ENCODE measurements at regions not wholly inside any gene's neighbourhood (a gene's known extent, or its start where the extent isn't known, plus 50 kb on each side); places are given as distances from the start of the nearest gene placed in this dataset.

DNA sequence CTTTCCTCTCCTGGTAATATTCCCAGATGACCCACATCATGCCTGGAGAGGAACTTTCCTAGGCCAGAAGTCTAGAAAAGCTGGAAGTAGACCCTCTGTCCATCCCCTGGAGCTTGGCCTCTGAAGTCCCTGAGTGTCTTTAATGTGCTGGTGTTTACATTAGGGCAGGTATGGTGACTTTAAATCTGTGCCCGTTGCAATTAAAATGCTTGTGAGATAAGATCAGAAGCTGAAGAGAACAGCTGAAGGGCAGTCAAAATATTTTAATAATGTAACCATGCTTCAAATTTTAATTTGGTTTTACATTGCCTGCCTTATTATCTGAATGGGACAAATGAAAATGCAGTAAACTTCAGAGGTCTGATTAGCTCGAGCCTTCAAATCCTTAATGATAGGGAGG, 1022.5 kb downstream of the BCL11B start:
- Histone ChIP-seq H3K27me3 (ENCODE audit: low read depth, low read length) (no peaks in the 10 kb centered on the region), H3K9me3 (ENCODE audit: control insufficient read depth in 1 of 2, low read length in 2 of 2) (no peaks in the 10 kb centered on the region), H3K27ac (ENCODE audit: low read length) (no peak overlapping the region), H3K4me3 (ENCODE audit: low read depth in 1 of 2, low read length in 2 of 2) (no peak overlapping the region), H3K4me1 (ENCODE audit: control insufficient read depth in 1 of 2, insufficient read depth in 2 of 2, low read length in 2 of 2) (no peaks in the 10 kb centered on the region), H3K36me3 (ENCODE audit: control insufficient read depth in 1 of 2, insufficient read depth in 2 of 2, low read length in 2 of 2) (no peaks in the 10 kb centered on the region)

DNA sequence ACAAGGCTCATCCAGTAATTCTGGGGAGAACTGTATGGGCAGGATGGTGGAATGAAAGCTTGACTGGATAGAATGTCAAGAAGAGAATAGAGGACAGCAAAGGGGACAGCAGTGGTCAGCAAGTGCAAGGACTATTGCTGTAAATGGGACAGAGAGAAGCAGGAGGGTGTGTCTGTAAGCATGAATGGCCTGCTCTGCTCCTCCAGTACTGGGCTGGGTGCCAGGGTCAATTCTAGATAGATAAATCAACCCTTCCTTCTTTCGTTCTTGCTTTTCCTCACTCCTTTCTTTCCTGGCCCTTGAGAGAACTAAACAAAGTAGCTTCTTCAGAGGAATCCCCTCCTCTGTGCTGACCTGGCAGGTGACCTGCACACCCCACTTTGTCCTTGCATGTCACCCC, 1019.2 kb downstream of the BCL11B start:
- no peaks in the 10 kb centered on the region for H3K36me3 ChIP-seq (ENCODE audit: control insufficient read depth in 1 of 2, insufficient read depth in 2 of 2, low read length in 2 of 2)
- no peak overlapping the region for H3K27ac ChIP-seq (ENCODE audit: low read length)
- no peaks in the 10 kb centered on the region for H3K27me3 ChIP-seq (ENCODE audit: low read depth, low read length)
- no peak overlapping the region for H3K4me3 ChIP-seq (ENCODE audit: low read depth in 1 of 2, low read length in 2 of 2)
- no peaks in the 10 kb centered on the region for H3K9me3 ChIP-seq (ENCODE audit: control insufficient read depth in 1 of 2, low read length in 2 of 2)
- no peaks in the 10 kb centered on the region for H3K4me1 ChIP-seq (ENCODE audit: control insufficient read depth in 1 of 2, insufficient read depth in 2 of 2, low read length in 2 of 2)

DNA sequence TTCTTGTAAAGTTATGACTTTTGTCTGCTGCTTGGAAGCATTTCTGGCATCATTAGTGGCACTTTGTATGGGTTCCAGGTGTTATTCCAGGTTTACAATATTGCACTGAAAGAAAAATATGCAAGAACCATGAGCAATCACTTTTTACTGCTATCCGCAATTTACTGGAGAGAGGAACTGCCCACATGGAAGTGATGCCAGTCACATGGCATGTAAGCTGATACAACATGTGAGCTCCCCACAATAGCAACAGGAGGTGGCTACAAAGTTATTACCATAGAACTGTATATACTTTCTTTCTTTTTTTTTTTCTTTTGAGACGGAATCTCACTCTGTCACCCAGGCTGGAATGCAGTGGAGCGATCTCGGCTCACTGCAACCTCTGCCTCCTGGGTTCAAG, 1012.1 kb downstream of the BCL11B start:
- Histone ChIP-seq H3K4me3 (ENCODE audit: low read depth in 1 of 2, low read length in 2 of 2) (no peak overlapping the region), H3K27me3 (ENCODE audit: low read depth, low read length) (no peaks in the 10 kb centered on the region), H3K36me3 (ENCODE audit: control insufficient read depth in 1 of 2, insufficient read depth in 2 of 2, low read length in 2 of 2) (no peaks in the 10 kb centered on the region), H3K27ac (ENCODE audit: low read length) (no peak overlapping the region), H3K9me3 (ENCODE audit: control insufficient read depth in 1 of 2, low read length in 2 of 2) (no peaks in the 10 kb centered on the region), H3K4me1 (ENCODE audit: control insufficient read depth in 1 of 2, insufficient read depth in 2 of 2, low read length in 2 of 2) (no peaks in the 10 kb centered on the region)

DNA sequence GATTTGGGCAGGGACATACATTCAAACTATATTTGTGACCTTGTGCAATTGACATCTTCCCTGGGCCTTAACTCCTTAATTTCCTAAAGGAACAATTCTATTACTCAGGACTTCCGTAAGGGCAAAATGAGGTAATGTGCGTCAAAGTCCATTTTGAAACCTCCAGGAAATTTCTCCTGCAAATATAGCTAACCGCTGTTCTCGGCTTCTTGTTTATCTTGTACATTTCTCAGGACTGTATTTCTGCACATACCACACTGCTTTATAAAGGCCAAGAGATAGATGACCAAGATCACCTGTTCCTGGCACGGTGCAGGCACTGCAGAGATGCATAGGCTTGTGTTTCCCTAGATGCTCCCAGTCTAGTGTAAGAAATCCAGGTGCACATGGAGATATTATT, 1009.4 kb downstream of the BCL11B start:
- H3K9me3 ChIP-seq (ENCODE audit: control insufficient read depth in 1 of 2, low read length in 2 of 2) = no peaks in the 10 kb centered on the region
- no peak overlapping the region for H3K27ac ChIP-seq (ENCODE audit: low read length)
- H3K4me3 ChIP-seq (ENCODE audit: low read depth in 1 of 2, low read length in 2 of 2) = no peak overlapping the region
- H3K36me3 ChIP-seq (ENCODE audit: control insufficient read depth in 1 of 2, insufficient read depth in 2 of 2, low read length in 2 of 2) = no peaks in the 10 kb centered on the region
- H3K4me1 ChIP-seq (ENCODE audit: control insufficient read depth in 1 of 2, insufficient read depth in 2 of 2, low read length in 2 of 2) = no peaks in the 10 kb centered on the region
- no peaks in the 10 kb centered on the region for H3K27me3 ChIP-seq (ENCODE audit: low read depth, low read length)

DNA sequence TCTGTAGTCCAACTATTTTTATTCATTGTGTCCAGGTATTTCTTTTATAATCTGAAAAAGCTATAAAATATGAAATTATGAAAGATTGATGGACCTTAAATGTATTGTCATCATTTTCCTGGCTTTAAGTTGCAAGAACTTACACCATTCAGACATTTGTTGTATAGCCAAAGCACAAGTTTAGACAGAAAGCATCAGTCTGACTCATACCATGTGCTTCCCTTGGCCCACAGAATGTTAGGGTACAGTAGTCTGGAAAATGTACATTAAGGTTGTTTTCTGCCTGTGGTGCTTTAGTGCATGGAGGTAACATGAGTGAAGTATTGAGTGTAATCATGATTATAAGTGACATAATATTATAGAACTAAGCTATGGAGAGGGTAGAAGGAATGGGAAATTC, 1002.5 kb downstream of the BCL11B start:
- no peaks in the 10 kb centered on the region for H3K4me1 ChIP-seq (ENCODE audit: control insufficient read depth in 1 of 2, insufficient read depth in 2 of 2, low read length in 2 of 2)
- peaks cover 0 to 5% of the 10 kb centered on the region in 2 donors for H3K9me3 ChIP-seq (ENCODE audit: control insufficient read depth in 1 of 2, low read length in 2 of 2)
- H3K27ac ChIP-seq (ENCODE audit: low read length) = no peak overlapping the region
- no peak overlapping the region for H3K4me3 ChIP-seq (ENCODE audit: low read depth in 1 of 2, low read length in 2 of 2)
- no peaks in the 10 kb centered on the region for H3K27me3 ChIP-seq (ENCODE audit: low read depth, low read length)
- H3K36me3 ChIP-seq (ENCODE audit: control insufficient read depth in 1 of 2, insufficient read depth in 2 of 2, low read length in 2 of 2) = no peaks in the 10 kb centered on the region

DNA sequence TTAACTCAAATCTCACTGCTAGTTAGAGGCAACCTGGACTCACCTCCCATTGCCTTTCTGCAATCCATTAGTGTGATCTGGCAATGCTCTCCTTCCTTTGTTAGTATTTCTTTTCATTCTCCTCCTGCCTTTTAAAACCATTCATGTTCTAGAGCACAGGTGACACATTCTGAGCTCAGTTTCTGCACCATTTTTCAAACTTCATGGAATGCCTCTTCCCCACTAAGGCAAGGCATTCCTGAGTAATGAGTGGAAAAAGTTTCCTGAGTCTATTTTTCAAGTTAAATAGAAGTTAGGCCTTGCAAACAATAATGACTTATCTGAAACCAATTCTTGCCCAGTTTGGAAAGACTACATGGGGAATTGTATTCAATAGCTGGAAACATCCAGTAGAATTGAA, 1001.8 kb downstream of the BCL11B start:
- Histone ChIP-seq H3K27me3 (ENCODE audit: low read depth, low read length) (no peaks in the 10 kb centered on the region), H3K4me3 (ENCODE audit: low read depth in 1 of 2, low read length in 2 of 2) (no peak overlapping the region), H3K9me3 (ENCODE audit: control insufficient read depth in 1 of 2, low read length in 2 of 2) (peaks cover 0 to 5% of the 10 kb centered on the region in 2 donors), H3K4me1 (ENCODE audit: control insufficient read depth in 1 of 2, insufficient read depth in 2 of 2, low read length in 2 of 2) (no peaks in the 10 kb centered on the region), H3K27ac (ENCODE audit: low read length) (no peak overlapping the region), H3K36me3 (ENCODE audit: control insufficient read depth in 1 of 2, insufficient read depth in 2 of 2, low read length in 2 of 2) (no peaks in the 10 kb centered on the region)

DNA sequence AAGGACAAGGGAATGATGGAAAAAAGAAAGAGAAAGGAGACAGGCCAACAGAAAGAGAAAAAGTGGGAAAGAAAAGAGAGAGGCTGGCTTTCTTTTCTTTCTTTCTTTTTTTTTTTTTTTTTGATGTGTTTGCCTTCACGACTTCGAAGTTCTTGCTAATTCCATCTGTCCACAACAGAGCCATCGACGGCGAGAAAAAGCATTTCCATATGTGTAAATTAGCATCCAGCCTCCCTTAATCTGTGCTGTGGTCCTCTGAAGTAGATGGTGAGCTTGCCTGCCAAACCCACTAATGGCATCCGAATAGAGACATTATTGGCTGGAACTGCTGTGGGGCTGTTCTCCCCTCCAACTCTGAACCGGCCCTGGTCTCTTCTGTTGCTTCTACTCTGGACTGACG, 997.4 kb downstream of the BCL11B start:
- Histone ChIP-seq H3K36me3 (ENCODE audit: control insufficient read depth in 1 of 2, insufficient read depth in 2 of 2, low read length in 2 of 2) (no peaks in the 10 kb centered on the region), H3K27ac (ENCODE audit: low read length) (no peak overlapping the region), H3K27me3 (ENCODE audit: low read depth, low read length) (no peaks in the 10 kb centered on the region), H3K9me3 (ENCODE audit: control insufficient read depth in 1 of 2, low read length in 2 of 2) (peaks cover 0 to 5% of the 10 kb centered on the region in 2 donors), H3K4me1 (ENCODE audit: control insufficient read depth in 1 of 2, insufficient read depth in 2 of 2, low read length in 2 of 2) (no peaks in the 10 kb centered on the region), H3K4me3 (ENCODE audit: low read depth in 1 of 2, low read length in 2 of 2) (no peak overlapping the region)

DNA sequence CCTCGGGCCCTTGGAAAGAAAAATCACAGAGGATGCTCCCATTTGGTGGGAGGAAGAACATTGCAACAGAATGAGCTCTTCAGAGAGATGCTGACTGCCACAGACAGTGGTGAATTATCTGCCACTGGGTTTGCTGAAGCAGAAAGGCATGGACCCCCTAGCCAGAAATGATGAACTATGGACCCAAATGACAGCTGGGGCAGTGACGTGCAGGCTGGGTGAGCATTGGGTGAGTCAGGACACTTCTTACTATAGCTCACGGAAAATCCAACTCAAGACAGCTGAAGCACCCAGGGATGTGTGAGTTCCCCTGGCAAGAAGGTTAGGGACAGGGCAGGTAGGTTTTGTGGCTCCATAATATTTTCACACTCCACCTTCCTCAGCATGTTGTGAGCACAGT, 993.2 kb downstream of the BCL11B start:
- H3K4me1 ChIP-seq (ENCODE audit: control insufficient read depth in 1 of 2, insufficient read depth in 2 of 2, low read length in 2 of 2) = no peaks in the 10 kb centered on the region
- no peak overlapping the region for H3K4me3 ChIP-seq (ENCODE audit: low read depth in 1 of 2, low read length in 2 of 2)
- no peak overlapping the region for H3K27ac ChIP-seq (ENCODE audit: low read length)
- H3K36me3 ChIP-seq (ENCODE audit: control insufficient read depth in 1 of 2, insufficient read depth in 2 of 2, low read length in 2 of 2) = no peaks in the 10 kb centered on the region
- H3K27me3 ChIP-seq (ENCODE audit: low read depth, low read length) = no peaks in the 10 kb centered on the region
- H3K9me3 ChIP-seq (ENCODE audit: control insufficient read depth in 1 of 2, low read length in 2 of 2) = no peaks in the 10 kb centered on the region

DNA sequence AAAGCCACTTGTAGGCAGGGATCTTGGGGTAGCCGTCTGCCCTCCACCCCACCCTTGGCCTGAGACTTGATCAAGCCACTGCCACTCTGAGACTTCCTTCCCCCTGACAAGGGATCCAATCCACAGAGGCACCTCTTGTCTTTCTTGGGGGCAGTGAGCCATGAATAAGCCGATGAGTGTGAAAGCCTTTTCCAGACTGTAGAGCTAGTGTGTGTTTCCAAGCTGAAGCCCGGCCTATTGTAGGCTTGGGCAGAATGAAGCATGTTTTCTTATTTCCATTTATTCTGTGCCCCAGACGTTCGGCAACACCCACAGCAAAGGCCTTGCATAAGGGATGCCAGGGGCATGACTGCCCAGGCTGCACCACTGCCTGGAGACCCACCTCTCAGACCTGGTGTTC, 991.6 kb downstream of the BCL11B start:
- Histone ChIP-seq H3K9me3 (ENCODE audit: control insufficient read depth in 1 of 2, low read length in 2 of 2) (peaks cover 0 to 3% of the 10 kb centered on the region in 2 donors), H3K27ac (ENCODE audit: low read length) (no peak overlapping the region), H3K4me1 (ENCODE audit: control insufficient read depth in 1 of 2, insufficient read depth in 2 of 2, low read length in 2 of 2) (no peaks in the 10 kb centered on the region), H3K27me3 (ENCODE audit: low read depth, low read length) (no peaks in the 10 kb centered on the region), H3K4me3 (ENCODE audit: low read depth in 1 of 2, low read length in 2 of 2) (no peak overlapping the region), H3K36me3 (ENCODE audit: control insufficient read depth in 1 of 2, insufficient read depth in 2 of 2, low read length in 2 of 2) (no peaks in the 10 kb centered on the region)

DNA sequence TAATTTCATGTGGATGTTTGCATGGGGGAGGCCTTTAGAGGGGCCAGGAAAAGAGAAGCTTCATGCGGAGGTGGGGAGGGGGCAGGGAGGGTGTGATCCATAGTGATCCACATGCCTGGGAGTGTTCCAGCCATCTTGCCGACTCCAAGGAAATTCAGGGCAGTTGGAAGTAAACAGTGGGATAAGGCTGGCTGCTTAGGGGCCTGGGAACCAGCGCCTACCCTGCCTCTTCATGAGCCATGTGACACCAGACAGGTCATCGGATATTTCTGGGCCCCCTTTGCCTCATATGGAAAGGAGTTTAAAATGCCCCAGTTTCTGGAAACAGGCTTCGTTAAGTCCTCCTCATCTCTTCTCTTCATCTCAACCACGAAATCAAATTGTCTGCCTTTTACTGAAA, 983.2 kb downstream of the BCL11B start:
- H3K27me3 ChIP-seq (ENCODE audit: low read depth, low read length) = no peaks in the 10 kb centered on the region
- peaks cover 0 to 13% of the 10 kb centered on the region in 2 donors for H3K9me3 ChIP-seq (ENCODE audit: control insufficient read depth in 1 of 2, low read length in 2 of 2)
- no peaks in the 10 kb centered on the region for H3K36me3 ChIP-seq (ENCODE audit: control insufficient read depth in 1 of 2, insufficient read depth in 2 of 2, low read length in 2 of 2)
- no peak overlapping the region for H3K27ac ChIP-seq (ENCODE audit: low read length)
- H3K4me3 ChIP-seq (ENCODE audit: low read depth in 1 of 2, low read length in 2 of 2) = no peak overlapping the region
- no peaks in the 10 kb centered on the region for H3K4me1 ChIP-seq (ENCODE audit: control insufficient read depth in 1 of 2, insufficient read depth in 2 of 2, low read length in 2 of 2)

DNA sequence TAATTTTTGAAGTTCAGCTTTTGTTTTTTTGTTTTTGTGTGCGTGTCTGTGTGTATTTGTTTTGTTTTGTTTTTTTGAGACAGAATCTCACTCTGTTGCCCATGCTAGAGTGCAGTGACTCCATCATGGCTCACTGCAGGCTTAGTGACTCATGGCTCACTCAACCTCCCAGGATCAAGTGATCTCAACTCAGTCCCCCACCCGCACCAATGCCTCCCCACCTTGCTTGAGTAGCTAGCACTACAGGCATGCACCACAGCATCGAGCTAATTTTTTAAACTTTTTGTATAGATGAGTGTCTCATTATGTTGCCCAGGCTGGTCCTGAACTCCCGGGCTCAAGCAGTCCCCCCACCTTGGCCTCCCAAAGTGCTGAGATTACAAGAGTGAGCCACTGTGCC, 981.4 kb downstream of the BCL11B start:
- H3K27ac ChIP-seq (ENCODE audit: low read length) = no peak overlapping the region

DNA sequence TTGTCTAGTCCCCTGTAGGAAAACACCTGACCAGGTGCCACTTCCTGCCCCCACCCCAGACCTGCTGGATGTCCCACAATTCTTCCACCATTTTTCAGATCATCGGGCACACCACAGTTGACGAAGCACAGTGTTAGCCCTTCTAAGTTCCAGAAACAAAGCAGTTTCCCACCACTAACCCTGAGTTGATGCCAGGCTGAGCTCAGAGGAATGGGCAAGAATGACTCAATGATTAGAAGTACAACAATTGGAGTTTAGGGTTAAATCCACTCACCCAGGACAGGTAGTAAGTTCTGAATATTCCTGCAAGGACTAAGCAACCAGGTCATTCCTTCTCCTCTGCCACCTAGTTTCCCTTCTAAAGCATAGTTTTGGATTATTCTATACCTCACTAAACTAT, 979.8 kb downstream of the BCL11B start:
- Histone ChIP-seq H3K4me1 (ENCODE audit: control insufficient read depth in 1 of 2, insufficient read depth in 2 of 2, low read length in 2 of 2) (no peaks in the 10 kb centered on the region), H3K9me3 (ENCODE audit: control insufficient read depth in 1 of 2, low read length in 2 of 2) (peaks cover 0 to 3% of the 10 kb centered on the region in 2 donors), H3K4me3 (ENCODE audit: low read depth in 1 of 2, low read length in 2 of 2) (no peak overlapping the region), H3K27me3 (ENCODE audit: low read depth, low read length) (no peaks in the 10 kb centered on the region), H3K36me3 (ENCODE audit: control insufficient read depth in 1 of 2, insufficient read depth in 2 of 2, low read length in 2 of 2) (no peaks in the 10 kb centered on the region), H3K27ac (ENCODE audit: low read length) (no peak overlapping the region)

More for the DNA sequence above, 981.4 kb downstream of the BCL11B start:
- H3K27me3 ChIP-seq (ENCODE audit: low read depth, low read length) = no peaks in the 10 kb centered on the region
- H3K36me3 ChIP-seq (ENCODE audit: control insufficient read depth in 1 of 2, insufficient read depth in 2 of 2, low read length in 2 of 2) = no peaks in the 10 kb centered on the region
- H3K4me1 ChIP-seq (ENCODE audit: control insufficient read depth in 1 of 2, insufficient read depth in 2 of 2, low read length in 2 of 2) = no peaks in the 10 kb centered on the region
- no peak overlapping the region for H3K4me3 ChIP-seq (ENCODE audit: low read depth in 1 of 2, low read length in 2 of 2)
- peaks cover 0 to 8% of the 10 kb centered on the region in 2 donors for H3K9me3 ChIP-seq (ENCODE audit: control insufficient read depth in 1 of 2, low read length in 2 of 2)

Measured in muscle layer of duodenum (tissue), 2 donors.